ENCODE measurements at regions not wholly inside any gene's neighbourhood (a gene's known extent, or its start where the extent isn't known, plus 50 kb on each side); places are given as distances from the start of the nearest gene placed in this dataset.
"Not testable (repeated sequence)": the region's sequence is repeated elsewhere in the genome, so short reads cannot be mapped to it uniquely, and the experiment has no call there.

- H3K27me3 ChIP-seq (ENCODE audit: insufficient read depth, poor library complexity, severe bottlenecking); H3K4me3 ChIP-seq (replicated peaks; ENCODE audit: insufficient read depth, low read length); DNase-seq (ENCODE audit: low read depth in 1 of 2, low spot score in 1 of 2); H3K27ac ChIP-seq (replicated peaks): not testable (repeated sequence)
Observed at GRCh38 chr2:111258318-111258717, 137.6 kb downstream of the BCL2L11 start.

DNA sequence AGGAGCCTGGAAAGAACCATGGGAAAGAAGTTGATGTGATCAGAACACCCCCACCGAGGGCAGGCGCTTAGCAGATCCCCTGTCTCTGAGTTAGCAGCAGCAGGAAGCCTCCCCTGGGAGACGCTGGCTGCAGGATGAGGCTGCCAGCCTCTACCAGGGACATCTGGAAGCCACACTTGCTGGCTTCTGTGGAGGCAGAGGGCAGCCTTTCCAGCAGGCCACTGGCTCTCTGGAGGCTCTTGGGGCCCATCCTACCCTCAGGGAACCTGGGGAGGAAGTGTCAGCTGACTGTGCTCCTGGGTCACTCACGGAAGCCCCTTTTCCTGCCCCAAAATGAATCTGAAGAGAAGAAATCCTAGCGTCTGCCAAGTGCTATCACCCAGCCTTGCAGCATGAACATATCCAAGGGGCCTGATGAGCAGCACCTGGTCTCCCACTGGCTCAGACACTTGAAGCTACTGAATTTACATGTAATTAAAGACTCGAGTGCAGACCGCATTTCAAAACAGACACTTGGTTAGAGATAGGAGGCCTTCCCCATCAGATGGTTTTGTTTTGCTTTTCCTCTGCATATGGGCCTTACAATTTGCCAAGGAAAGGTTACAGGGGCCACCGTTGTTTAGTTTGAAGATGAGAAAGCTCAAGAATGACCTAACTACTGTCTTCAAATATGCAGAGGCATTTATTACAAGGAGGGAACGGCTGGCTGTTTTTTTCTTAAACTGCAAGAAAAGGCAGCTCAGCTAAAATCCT is 142.1 kb downstream of the BCL2L11 start:
- H3K27ac ChIP-seq (replicated peaks); H3K4me3 ChIP-seq (replicated peaks; ENCODE audit: insufficient read depth, low read length); H3K27me3 ChIP-seq (ENCODE audit: insufficient read depth, poor library complexity, severe bottlenecking); DNase-seq (ENCODE audit: low read depth in 1 of 2, low spot score in 1 of 2): not testable (repeated sequence)

DNA sequence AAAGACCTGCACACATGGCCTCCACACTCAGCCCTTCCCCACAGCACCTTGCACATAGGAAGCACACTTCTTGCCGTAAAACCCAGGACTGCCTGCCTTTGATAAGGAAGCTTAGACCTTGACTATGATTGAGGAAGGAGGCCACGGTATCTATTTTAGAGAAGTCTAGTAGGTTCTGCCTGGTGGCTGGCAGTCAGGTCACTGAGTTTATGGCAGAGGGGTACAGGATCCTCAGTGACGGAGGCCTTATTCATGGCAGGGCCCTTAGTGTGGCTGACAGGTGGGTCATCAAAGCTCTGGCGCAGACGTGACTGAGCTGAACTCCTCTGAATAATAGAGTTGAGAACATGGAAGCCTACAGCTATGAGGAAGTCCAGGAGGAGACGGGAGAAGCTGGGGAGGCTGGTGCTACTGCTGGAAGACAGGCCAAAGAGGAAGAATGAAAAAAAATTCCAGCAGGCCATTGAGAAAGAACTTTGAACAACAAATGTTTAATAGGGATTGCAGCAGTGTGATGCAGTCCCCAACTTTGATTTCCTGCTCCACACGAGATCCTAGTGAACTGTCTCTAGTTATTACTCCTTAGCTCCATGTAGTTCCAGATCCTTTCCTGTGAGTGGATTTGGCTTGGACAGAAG is 142.8 kb downstream of the BCL2L11 start:
- H3K27ac ChIP-seq (replicated peaks); DNase-seq (ENCODE audit: low read depth in 1 of 2, low spot score in 1 of 2); H3K27me3 ChIP-seq (ENCODE audit: insufficient read depth, poor library complexity, severe bottlenecking); H3K4me3 ChIP-seq (replicated peaks; ENCODE audit: insufficient read depth, low read length): not testable (repeated sequence)

DNA sequence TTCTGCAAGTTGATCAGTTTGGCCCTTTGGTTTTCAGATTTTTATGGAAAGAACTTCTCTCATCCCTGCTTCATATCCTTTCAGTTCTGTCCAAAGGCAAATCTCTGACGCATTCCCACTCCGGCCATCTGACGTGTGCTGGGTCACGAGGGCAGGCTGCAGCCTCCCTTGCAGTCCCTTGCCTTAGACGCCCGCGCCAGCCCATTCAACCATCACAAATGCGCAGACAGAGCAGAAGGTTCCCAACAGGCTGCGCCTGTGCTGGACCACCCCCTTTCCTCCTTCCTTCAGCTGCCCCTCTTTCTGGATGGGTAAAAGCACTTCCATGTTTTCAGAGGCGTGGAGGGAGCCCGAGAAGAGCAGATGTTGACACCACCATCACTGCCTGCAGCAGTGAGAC is 144.2 kb downstream of the BCL2L11 start:
- DNase-seq (ENCODE audit: low read depth in 1 of 2, low spot score in 1 of 2); H3K27me3 ChIP-seq (ENCODE audit: insufficient read depth, poor library complexity, severe bottlenecking); H3K4me3 ChIP-seq (replicated peaks; ENCODE audit: insufficient read depth, low read length); H3K27ac ChIP-seq (replicated peaks): not testable (repeated sequence)

DNA sequence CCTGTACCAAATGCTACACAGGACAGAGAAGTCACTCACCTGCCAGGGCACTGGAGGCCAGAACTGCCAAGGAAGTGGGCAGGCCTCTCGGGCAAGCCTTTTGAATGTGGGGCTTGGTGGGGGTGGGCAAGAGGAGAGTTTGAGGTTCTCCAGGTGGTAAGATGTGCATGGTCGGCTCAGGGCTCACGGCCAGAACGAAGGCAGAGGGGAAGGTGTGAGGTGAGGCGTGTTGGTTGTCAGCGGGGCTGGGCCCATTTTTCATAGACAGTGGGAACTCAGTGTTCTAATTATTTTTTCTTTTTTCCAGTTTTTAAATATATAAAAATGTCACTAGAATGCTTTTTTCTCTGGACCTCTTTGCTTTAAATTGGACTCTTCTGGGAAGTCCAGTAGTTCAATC is 145.8 kb downstream of the BCL2L11 start:
- not testable (repeated sequence) for H3K27me3 ChIP-seq (ENCODE audit: insufficient read depth, poor library complexity, severe bottlenecking); H3K27ac ChIP-seq (replicated peaks); DNase-seq (ENCODE audit: low read depth in 1 of 2, low spot score in 1 of 2); H3K4me3 ChIP-seq (replicated peaks; ENCODE audit: insufficient read depth, low read length)

GRCh38 chr2:111267038-111267437 is 146.3 kb downstream of the BCL2L11 start:
- not testable (repeated sequence) for H3K4me3 ChIP-seq (replicated peaks; ENCODE audit: insufficient read depth, low read length); H3K27ac ChIP-seq (replicated peaks); DNase-seq (ENCODE audit: low read depth in 1 of 2, low spot score in 1 of 2); H3K27me3 ChIP-seq (ENCODE audit: insufficient read depth, poor library complexity, severe bottlenecking)

DNA sequence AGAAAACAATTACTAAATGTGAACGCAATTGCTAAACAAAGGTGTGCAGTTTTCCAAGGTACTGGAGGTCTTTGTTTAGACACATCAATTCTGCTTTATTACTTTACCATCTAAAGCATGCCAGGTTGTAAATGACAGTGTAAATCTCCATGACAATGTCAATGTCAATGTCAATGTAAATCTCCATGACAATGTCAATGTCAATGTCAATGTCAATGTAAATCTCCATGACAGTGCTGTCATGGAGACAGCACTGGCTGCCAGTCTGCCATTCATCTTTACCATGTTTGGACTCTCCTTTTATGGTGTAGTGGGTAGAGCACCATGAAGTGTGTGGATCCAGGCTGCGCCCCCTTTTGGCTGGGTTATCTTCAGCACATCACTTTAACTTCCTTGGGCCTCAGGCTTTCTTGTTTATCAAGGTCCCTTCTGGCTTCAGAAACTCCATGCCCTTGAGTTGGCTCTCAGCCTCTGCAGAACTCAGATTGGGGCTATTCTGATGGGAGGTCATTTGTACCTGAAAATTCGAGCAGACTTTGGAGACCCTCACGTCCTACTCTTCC is 149.1 kb downstream of the BCL2L11 start:
- H3K4me3 ChIP-seq (replicated peaks; ENCODE audit: insufficient read depth, low read length); H3K27ac ChIP-seq (replicated peaks); DNase-seq (ENCODE audit: low read depth in 1 of 2, low spot score in 1 of 2); H3K27me3 ChIP-seq (ENCODE audit: insufficient read depth, poor library complexity, severe bottlenecking): not testable (repeated sequence)

DNA sequence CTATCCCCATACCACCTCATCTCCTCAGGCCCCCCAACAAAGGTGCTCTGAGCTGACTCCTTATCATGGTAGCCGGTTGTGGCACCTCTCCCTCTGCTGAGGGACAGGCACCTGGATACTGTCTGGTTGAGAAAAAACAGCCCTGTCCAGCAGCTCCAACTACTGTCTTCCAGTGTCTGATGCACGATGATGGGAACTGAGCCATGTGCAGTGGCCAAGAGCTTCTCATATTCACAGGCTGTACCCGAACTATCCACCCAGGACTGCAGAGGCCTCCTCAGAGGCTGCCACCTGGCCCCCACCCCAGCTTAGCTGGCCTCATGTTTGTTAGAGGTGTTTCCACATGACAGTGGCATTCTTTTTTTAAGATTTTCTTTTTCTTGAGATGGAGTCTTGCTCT is 149.9 kb downstream of the BCL2L11 start:
- not testable (repeated sequence) for H3K27me3 ChIP-seq (ENCODE audit: insufficient read depth, poor library complexity, severe bottlenecking); H3K27ac ChIP-seq (replicated peaks); H3K4me3 ChIP-seq (replicated peaks; ENCODE audit: insufficient read depth, low read length); DNase-seq (ENCODE audit: low read depth in 1 of 2, low spot score in 1 of 2)

DNA sequence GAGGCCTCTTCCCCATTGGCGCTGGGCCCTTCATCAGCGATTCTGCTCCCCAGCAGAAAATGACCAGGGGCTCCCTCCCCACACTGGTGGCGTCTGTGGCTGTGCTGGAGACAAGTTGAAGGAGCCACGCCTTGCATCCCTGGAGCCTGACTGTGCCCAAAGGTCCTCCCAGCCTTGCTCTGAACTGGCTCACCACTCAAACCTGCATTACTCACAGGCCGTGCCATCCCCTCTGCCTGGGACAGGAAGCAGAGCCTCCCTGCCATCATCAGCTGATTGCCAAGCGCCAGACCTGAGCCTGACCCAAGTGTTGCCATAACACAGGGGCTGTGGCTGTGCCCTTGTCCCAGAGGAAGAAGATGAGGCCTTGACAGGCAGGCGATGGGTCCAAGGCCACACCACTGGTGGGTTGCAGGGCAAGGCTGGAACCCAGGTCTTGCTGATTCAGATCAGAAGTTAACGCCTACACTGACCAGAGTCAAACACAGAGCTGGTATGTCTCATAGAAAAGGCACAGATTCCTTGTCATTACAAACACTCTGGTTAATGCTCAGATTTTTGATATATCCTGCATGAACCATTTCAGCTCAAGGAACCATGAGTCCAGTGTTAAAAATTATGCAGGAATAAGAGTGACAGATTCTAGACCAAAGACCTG is 151.1 kb downstream of the BCL2L11 start:
- H3K4me3 ChIP-seq (replicated peaks; ENCODE audit: insufficient read depth, low read length); H3K27ac ChIP-seq (replicated peaks); DNase-seq (ENCODE audit: low read depth in 1 of 2, low spot score in 1 of 2); H3K27me3 ChIP-seq (ENCODE audit: insufficient read depth, poor library complexity, severe bottlenecking): not testable (repeated sequence)

GRCh38 chr2:111273007-111273406 is 152.3 kb downstream of the BCL2L11 start:
- DNase-seq (ENCODE audit: low read depth in 1 of 2, low spot score in 1 of 2): not testable (repeated sequence)

GRCh38 chr2:111275047-111275853 is 154.5 kb downstream of the BCL2L11 start:
- not testable (repeated sequence) for H3K27ac ChIP-seq (replicated peaks); H3K4me3 ChIP-seq (replicated peaks; ENCODE audit: insufficient read depth, low read length); DNase-seq (ENCODE audit: low read depth in 1 of 2, low spot score in 1 of 2); H3K27me3 ChIP-seq (ENCODE audit: insufficient read depth, poor library complexity, severe bottlenecking)

More at GRCh38 chr2:111273007-111273406, 152.3 kb downstream of the BCL2L11 start:
- not testable (repeated sequence) for H3K27me3 ChIP-seq (ENCODE audit: insufficient read depth, poor library complexity, severe bottlenecking); H3K27ac ChIP-seq (replicated peaks); H3K4me3 ChIP-seq (replicated peaks; ENCODE audit: insufficient read depth, low read length)

- DNase-seq (ENCODE audit: low read depth in 1 of 2, low spot score in 1 of 2); H3K27me3 ChIP-seq (ENCODE audit: insufficient read depth, poor library complexity, severe bottlenecking); H3K4me3 ChIP-seq (replicated peaks; ENCODE audit: insufficient read depth, low read length); H3K27ac ChIP-seq (replicated peaks): not testable (repeated sequence)
Observed at GRCh38 chr2:111275854-111276171, 155.1 kb downstream of the BCL2L11 start.

DNA sequence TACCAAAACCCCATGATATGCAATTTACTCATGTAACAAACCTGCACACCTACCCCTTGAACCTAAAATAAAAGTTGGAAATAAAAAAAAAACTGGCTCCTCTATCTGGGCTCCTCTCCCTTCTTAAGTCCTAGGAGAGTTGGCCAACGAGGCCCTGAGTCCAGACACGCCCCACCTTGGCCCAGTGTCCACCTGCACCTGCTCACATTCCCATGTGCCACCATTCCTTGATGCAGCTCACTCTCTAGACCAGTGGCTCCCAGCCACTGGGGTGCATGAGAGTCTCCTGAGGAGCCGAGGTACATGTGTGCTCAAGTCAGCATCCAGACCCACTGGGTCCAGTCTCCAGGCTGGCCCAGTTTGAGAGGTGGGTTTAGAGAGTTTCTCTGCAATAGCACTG is 157.4 kb downstream of the BCL2L11 start:
- not testable (repeated sequence) for H3K4me3 ChIP-seq (replicated peaks; ENCODE audit: insufficient read depth, low read length); DNase-seq (ENCODE audit: low read depth in 1 of 2, low spot score in 1 of 2); H3K27me3 ChIP-seq (ENCODE audit: insufficient read depth, poor library complexity, severe bottlenecking); H3K27ac ChIP-seq (replicated peaks)

DNA sequence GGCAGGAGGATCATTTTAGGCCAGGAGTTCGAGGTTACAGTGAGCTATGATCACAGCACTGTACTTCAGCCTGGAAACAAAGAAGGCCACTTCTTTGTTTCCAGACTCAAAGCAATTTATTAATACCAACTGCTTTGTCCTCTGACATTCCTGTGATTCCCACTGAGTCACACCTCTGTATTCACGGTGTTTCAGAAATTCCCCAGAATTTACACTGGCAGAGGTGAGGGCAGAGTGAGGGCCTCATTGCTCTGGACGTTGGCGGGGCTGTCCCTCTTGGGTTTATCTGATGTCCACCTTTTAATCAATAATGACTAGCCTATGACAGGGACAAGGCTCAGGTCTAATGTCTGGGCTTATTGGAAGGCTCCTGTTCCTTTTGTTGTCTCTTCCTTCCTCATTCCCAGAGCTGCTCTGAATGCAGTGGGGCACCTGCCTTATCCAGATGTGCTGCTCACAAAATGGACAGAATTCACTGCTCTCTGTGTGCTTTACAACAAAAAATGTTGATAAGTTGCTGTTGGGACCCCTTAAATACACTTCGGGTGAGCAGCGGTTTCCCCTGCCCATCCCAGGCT is 160.1 kb downstream of the BCL2L11 start:
- H3K27ac ChIP-seq (replicated peaks); H3K27me3 ChIP-seq (ENCODE audit: insufficient read depth, poor library complexity, severe bottlenecking); DNase-seq (ENCODE audit: low read depth in 1 of 2, low spot score in 1 of 2); H3K4me3 ChIP-seq (replicated peaks; ENCODE audit: insufficient read depth, low read length): not testable (repeated sequence)
